GM18870 (cell line): ENCODE measurements at regions not wholly inside any gene's neighbourhood (a gene's known extent, or its start where the extent isn't known, plus 50 kb on each side); places are given as distances from the start of the nearest gene placed in this dataset.

Experiments used
- ATAC-seq: cut with Tn5 transposase; IDR thresholded peaks from one replicate; pipeline ENCODE4 v1.9.1; 2021; ENCODE audit warnings: moderate library complexity; ENCODE audit not compliant: unreplicated experiment

GRCh38 chr12:34340534-34341361, 318.5 kb downstream of the ALG10 start:
- ATAC-seq, result no peak

DNA sequence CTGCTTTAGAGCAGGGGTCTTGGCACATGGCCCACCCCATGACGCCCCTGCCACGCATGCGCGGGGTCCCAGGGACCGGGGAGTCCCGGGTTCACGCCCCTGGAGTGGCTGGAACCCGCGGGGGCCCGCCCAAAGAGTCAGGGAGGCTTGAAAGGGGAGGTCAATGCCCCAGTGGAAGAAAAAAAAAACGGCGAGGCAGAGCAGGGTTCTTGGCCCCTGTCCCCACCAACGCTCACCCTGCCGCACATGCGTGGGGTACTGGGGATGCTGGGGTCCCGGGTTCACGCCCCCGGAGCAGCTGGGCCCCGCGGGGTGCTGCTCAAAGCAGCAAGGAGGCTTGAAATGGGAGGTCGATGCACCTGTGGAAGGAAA, 319.1 kb downstream of the ALG10 start:
- ATAC-seq, result no peak

DNA sequence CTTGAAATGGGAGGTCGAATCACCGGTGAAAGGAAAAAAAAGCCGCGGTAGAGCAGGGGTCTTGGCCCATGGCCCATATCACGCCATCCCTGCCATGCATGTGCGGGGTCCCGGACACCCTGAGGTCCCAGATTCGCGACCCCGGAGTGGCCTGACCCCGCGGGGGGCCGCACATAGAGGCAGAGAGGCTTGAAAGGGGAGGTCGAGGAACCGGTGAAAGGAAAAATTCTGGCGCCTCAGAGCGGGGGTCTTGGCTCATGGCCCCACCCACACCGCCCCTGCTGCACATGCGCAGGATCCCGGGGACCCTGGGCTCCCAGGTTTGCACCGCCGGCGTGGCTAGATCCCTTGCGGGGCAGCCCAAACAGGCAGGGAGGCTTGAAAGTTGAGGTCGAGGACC, 319.8 kb downstream of the ALG10 start:
- ATAC-seq, result no peak

DNA sequence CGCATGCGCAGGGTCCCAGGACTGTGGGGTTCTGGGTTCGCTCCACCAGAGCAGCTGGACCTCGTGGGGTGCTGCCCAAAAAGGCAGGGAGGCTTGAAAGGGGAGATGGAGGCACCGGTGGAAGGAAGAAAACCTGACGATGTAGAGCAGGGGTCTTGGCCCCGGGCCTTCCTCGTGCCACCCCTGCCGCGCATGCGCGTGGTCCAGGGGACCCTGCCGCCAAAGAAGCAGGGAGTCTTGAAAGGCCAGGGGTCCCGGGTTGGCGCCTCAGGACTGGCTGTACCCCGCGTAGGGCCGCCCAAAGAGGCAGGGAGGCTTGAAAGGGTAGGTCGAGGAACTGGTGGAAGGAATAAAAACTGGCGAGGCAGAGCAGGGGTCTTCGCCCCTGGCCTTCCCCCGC, 321.0 kb downstream of the ALG10 start:
- no peak for ATAC-seq

DNA sequence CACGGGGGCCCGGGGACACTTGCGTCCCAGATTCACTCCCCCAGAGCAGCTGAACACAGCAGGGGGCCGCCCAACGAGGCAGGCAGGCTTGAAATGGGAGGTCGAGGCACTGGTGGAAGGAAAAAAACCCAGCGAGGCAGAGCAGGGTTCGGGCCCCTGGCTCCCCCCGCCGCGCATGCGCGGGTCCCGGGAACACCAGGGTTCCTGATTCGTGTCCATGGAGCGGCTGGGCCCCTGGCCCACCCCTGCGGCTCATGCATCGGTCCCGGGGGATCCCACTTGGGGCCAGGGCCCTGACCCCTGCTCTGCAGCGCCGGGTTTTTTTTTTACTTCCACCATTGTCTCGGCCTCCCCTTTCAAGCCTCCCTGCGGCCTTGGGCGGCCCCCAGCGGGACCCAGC, 321.5 kb downstream of the ALG10 start:
- ATAC-seq, result no peak

DNA sequence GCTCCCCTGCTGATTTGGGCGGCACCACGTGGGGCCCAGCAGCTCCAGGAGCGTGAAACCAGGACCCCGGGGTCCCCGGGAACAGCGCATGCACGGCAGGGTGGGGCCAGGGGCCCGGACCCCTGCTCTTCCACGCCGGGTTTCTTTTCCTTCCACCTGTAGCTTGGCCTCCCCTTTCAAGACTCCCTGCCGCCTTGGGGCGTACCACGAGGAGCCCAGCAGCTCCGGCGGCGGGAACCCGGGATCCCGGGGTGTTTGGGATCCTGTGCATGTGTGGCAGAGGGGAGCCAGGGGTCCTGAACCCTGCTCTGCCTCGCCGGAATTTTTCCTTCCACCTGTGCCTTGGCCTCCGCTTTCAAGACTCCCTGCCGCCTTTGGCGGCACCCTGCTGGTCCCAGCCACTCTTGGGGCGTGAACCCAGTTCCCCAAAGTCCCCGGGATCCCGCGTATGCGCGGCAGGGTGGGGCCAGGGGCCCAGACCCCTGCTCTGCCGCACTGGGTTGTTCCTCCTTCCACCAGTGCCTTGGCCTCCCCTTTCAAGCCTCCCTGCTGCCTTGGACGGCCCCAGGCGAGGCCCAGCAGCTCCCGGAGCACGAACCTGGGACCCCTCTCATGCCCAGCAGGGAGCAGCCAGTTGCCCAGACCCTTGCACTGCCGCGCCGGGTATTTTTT, 322.7 kb downstream of the ALG10 start:
- ATAC-seq, result no peak

- no peak for ATAC-seq
Observed at GRCh38 chr12:34345801-34346200, 323.5 kb downstream of the ALG10 start.

- ATAC-seq, result no peak
Observed at GRCh38 chr12:34346372-34347034, 324.2 kb downstream of the ALG10 start.

DNA sequence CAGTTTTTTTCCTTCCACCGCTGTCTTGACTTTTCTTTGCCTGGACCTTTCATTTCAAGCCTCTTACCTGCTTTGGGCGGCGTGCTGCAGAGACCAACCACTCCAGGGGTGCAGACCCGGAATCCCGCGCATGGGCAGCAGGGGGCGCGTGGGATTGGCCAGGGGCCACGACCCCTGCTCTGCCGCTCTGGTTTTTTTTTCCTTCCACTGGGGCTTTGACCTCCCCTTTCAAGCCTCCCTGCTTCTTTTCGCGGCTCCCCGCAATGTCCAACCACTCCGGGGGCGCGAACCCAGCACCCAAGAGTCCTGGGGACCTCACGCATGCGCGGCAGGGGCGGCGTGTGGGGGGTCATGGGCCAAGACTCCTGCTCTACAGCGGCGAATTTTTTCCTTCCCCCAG, 325.1 kb downstream of the ALG10 start:
- ATAC-seq, result no peak

DNA sequence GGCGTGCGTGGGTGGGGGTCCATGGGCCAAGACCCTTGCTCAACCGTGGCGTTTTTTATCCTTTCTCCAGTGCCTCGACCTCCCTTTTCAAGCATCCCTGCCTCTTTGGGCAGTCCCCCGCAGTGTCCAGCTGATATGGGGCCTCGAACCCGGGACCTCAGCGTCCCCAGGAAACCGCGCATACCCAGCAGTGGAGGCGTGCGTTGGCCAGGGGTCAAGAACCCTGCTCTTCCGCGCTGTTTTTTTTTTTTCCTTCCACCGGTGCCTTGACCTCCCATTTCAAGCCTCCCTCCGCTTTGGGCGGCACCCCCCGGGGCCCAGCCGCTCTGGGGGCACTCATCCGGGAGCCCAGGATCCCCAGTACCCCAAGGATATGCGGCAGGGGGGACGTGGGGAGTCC, 325.8 kb downstream of the ALG10 start:
- no peak for ATAC-seq

DNA sequence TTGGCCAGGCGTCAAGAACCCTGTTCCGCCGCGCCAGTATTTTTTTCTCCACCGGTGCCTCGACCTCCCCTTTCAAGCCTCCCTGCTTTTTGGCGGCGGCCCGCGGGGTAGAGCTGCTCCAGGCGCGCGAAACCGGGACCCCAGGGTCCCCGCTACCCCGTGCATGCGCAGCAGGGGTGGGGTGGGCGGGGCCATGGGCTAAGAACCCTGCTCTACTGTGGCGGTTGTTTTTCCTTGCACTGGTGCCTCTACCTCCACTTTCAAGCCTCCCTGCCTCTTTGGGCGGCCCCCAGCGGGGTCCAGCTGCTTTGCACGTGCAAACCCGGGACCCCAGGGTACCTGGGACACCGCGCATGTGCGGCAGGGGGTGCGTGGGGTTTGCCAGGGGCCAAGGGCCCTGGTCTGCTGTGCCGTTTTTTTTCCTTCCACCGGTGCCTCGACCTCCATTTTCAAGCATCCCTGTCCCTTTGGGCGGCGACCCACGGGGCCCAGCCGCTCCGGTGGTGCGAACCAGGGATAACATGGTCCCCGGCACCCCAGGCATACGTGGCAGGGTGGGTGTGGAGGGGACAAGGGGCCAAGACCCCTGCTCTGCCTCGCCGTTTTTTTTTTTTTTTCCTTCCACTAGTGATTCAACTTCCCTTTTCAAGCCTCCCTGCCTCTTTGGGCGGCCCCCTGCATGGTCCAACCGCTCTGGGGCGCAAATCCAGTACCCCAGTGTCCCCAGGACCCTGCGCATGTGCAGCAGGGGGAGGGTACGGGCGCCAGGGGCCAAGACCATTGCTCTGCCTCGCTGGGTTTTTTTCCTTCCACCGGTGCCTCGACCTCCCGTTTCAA, 326.8 kb downstream of the ALG10 start:
- no peak for ATAC-seq

DNA sequence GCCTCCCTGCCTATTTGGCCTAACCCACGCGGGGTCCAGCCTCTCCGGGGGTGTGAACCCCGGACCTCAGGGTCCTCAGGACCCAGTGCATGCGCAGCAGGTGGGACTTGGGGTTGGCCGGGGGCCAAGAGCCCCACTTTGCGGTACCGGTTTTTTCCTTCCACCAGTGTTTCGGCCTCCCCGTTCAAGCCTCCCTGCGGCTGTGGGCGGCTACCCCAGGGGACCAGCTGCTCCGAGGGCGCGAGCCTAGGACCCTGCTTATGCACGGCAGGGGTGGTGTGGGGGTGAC, 327.3 kb downstream of the ALG10 start:
- no peak for ATAC-seq

- no peak for ATAC-seq
Observed at GRCh38 chr12:34350092-34351041, 328.1 kb downstream of the ALG10 start.

- ATAC-seq, result no peak
Observed at GRCh38 chr12:34352098-34352497, 329.8 kb downstream of the ALG10 start.

DNA sequence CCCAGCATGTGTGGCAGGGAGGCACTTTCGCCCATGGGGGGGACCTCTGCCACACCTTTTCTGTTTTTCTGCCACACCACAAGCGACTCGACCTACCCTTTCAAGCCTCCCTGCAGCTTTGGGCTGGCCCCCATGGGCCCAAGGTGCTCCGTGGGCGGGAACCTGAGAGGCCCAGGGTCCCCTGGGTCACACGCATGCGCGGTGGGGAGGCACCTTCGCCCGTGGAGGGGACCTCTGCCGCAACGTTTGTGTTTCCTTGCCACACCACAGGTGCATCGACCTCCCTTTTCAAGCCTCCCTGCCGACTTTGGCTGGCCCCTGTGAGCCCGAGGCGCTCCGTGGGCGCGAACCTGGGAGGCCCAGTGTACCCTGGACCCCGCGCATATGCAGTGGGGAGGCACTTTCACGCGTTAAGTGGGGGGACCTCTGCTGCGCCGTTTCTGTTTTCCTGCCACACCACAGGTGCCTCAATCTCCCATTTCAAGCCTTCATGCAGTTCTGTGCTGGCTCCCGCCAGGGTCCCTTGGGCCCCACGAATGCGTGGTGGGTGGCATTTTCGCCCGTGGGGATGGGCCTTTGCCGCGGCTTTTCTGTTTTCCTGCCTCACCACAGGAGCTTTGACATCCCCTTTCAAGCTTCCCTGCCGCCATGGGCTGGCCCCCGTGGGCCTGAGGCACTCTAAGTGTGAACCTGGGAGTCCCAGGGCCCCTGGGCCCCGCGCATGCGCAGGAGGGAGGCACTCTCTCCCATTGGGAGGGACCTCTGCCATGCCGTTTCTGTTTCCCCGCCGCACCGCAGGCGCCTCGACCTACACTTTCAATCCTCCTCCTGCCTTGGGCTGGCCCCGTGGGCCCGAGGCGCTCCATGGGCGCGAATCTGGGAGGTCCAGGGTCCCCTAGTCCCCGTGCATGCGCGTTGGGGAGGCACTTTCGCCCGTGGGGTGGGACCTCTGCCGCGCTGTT, 332.2 kb downstream of the ALG10 start:
- ATAC-seq, result no peak

GRCh38 chr12:34356233-34356987, 334.1 kb downstream of the ALG10 start:
- ATAC-seq, result no peak

- no peak for ATAC-seq
Observed at GRCh38 chr12:34357791-34358190, 335.5 kb downstream of the ALG10 start.

- no peak for ATAC-seq
Observed at GRCh38 chr12:34358198-34358597, 335.9 kb downstream of the ALG10 start.
